H1 (cell line): ENCODE measurements at regions not wholly inside any gene's neighbourhood (a gene's known extent, or its start where the extent isn't known, plus 50 kb on each side); places are given as distances from the start of the nearest gene placed in this dataset.

Source experiments
- CTCF ChIA-PET: fragments of 300-600 bp; sonication (Branson Sonifier 250); formaldehyde crosslinking; loops from one replicate; lab custom pipeline; 2021; ENCODE audit not compliant: partially characterized antibody; lab: Charles Lee
- POLR2A ChIA-PET: fragments of 300-600 bp; sonication (Branson Sonifier 250); formaldehyde crosslinking; loops from one replicate; lab custom pipeline; 2021; ENCODE audit warnings: inconsistent platforms; ENCODE audit not compliant: partially characterized antibody; lab: Charles Lee
- DNase-seq, 2 experiments: peaks; one replicate each; pipeline versions ENCODE4 v3.0.0 to v3.0.0-alpha.2; 2010 to 2022; ENCODE audit warnings: low spot score in 2 of 2, low read depth in 1 of 2, mixed read lengths in 1 of 2
- FAIRE-seq: peaks from 2 replicates; lab custom pipeline; 2011; peaks lifted over from hg19 to GRCh38; lab: Jason Lieb, UNC
- H2AFZ ChIP-seq: 2 replicates; pipeline ENCODE4 v1.8.1; 2012; ENCODE audit warnings: low read length, inconsistent platforms
- H2AK5ac ChIP-seq: 2 replicates; pipeline ENCODE4 v1.6.1; 2013; ENCODE audit warnings: low read depth, low read length
- H2BK120ac ChIP-seq: replicated peaks from 2 replicates; pipeline ENCODE3; 2013; ENCODE audit warnings: low read depth, low read length, inconsistent platforms
- H2BK12ac ChIP-seq: 2 replicates; pipeline ENCODE4 v1.6.1; 2013; ENCODE audit warnings: low read depth, low read length
- H2BK15ac ChIP-seq: 2 replicates; pipeline ENCODE4 v1.6.1; 2013; ENCODE audit warnings: low read length
- H2BK20ac ChIP-seq: 2 replicates; pipeline ENCODE4 v1.6.1; 2013; ENCODE audit warnings: low read length
- H2BK5ac ChIP-seq: 2 replicates; pipeline ENCODE4 v1.6.1; 2013; ENCODE audit warnings: low read depth, low read length
- H3K14ac ChIP-seq: 2 replicates; pipeline ENCODE4 v1.6.1; 2013; ENCODE audit warnings: inconsistent platforms; ENCODE audit not compliant: insufficient read length
- H3K18ac ChIP-seq: 2 replicates; pipeline ENCODE4 v1.6.1; 2013; ENCODE audit warnings: low read length; ENCODE audit errors: extremely low read depth
- H3K23ac ChIP-seq: 2 replicates; pipeline ENCODE4 v1.6.1; 2013; ENCODE audit warnings: inconsistent platforms; ENCODE audit not compliant: insufficient read length
- H3K23me2 ChIP-seq: 2 replicates; pipeline ENCODE4 v1.6.1; 2013; ENCODE audit warnings: low read depth, low read length
- H3K27ac ChIP-seq: 2 replicates; pipeline ENCODE4 v1.6.1; 2011; ENCODE audit warnings: low read depth, low read length, inconsistent platforms
- H3K27me3 ChIP-seq, 4 experiments: replicated peaks in 1 of 4; 1 replicate in 1 of 4; 2 replicates in 3 of 4; pipeline versions ENCODE4 v1.6.1 to v1.8.1; 2011 to 2013; ENCODE audit warnings: low read length in 3 of 4, mild to moderate bottlenecking in 3 of 4, inconsistent platforms in 2 of 4, mixed read lengths in 2 of 4, moderate library complexity in 1 of 4; ENCODE audit not compliant: control insufficient read depth in 3 of 4, insufficient read depth in 3 of 4; ENCODE audit errors: extremely low read depth in 1 of 4
- H3K36me3 ChIP-seq, 4 experiments: 2 replicates each; pipeline versions ENCODE4 v1.6.1 to v1.8.1; 2011 to 2013; ENCODE audit warnings: mild to moderate bottlenecking in 4 of 4, low read length in 3 of 4, moderate library complexity in 2 of 4, control low read depth in 1 of 4, inconsistent platforms in 1 of 4; ENCODE audit not compliant: insufficient read depth in 4 of 4, control insufficient read depth in 2 of 4
- H3K4ac ChIP-seq: replicated peaks from 2 replicates; pipeline ENCODE3; 2013; ENCODE audit warnings: low read length, low read depth, mixed read lengths, inconsistent platforms; ENCODE audit not compliant: insufficient read length
- H3K4me1 ChIP-seq, 4 experiments: replicated peaks in 1 of 4; 1 replicate in 1 of 4; 2 replicates in 3 of 4; pipeline versions ENCODE4 v1.6.1 to v1.8.1; 2011 to 2013; ENCODE audit warnings: low read length in 3 of 4, inconsistent platforms in 2 of 4, mixed read lengths in 1 of 4; ENCODE audit not compliant: insufficient read depth in 4 of 4, control insufficient read depth in 3 of 4
- H3K4me2 ChIP-seq, 2 experiments: 2 replicates each; pipeline versions ENCODE4 v1.6.1 to v1.8.1; 2011 to 2013; ENCODE audit warnings: low read depth in 2 of 2, low read length in 2 of 2, control low read depth in 1 of 2, inconsistent platforms in 1 of 2, mild to moderate bottlenecking in 1 of 2; ENCODE audit not compliant: insufficient read depth in 1 of 2
- H3K4me3 ChIP-seq, 4 experiments: fragments of 200-600, 300-600 bp in 1 of 4; sonication (generic), shearing (Covaris generic), sonication (Bioruptor Twin) in 1 of 4; 2 replicates each; pipeline versions ENCODE4 v1.5.1 to v1.8.1; 2011 to 2016; ENCODE audit warnings: low read length in 4 of 4, low read depth in 3 of 4, control low read depth in 2 of 4, inconsistent platforms in 2 of 4, mild to moderate bottlenecking in 2 of 4, mixed read lengths in 1 of 4, moderate library complexity in 1 of 4; ENCODE audit not compliant: insufficient read depth in 2 of 4; ENCODE audit errors: extremely low read depth in 1 of 4
- H3K56ac ChIP-seq: replicated peaks from 2 replicates; pipeline ENCODE3; 2013; ENCODE audit warnings: low read depth, mild to moderate bottlenecking, mixed read lengths, low read length, inconsistent platforms; ENCODE audit not compliant: insufficient read length
- H3K79me1 ChIP-seq: 2 replicates; pipeline ENCODE4 v1.6.1; 2013; ENCODE audit warnings: low read depth, low read length, control low read depth
- H3K79me2 ChIP-seq, 2 experiments: 2 replicates each; pipeline versions ENCODE4 v1.6.1 to v1.8.1; 2012 to 2013; ENCODE audit warnings: low read length in 2 of 2, mild to moderate bottlenecking in 2 of 2, inconsistent platforms in 1 of 2; ENCODE audit not compliant: insufficient read depth in 2 of 2, control insufficient read depth in 1 of 2
- H3K9ac ChIP-seq, 4 experiments: replicated peaks in 1 of 4; 1 replicate in 1 of 4; 2 replicates in 3 of 4; pipeline versions ENCODE4 v1.6.1 to v1.8.1; 2011 to 2013; ENCODE audit warnings: low read depth in 3 of 4, low read length in 3 of 4, control low read depth in 2 of 4, mild to moderate bottlenecking in 2 of 4, moderate library complexity in 2 of 4, inconsistent platforms in 1 of 4; ENCODE audit errors: extremely low read depth in 1 of 4
- H3K9me3 ChIP-seq, 2 experiments: 2 replicates each; pipeline versions ENCODE4 v1.6.1 to v1.8.1; 2012 to 2013; ENCODE audit warnings: mild to moderate bottlenecking in 2 of 2, moderate library complexity in 2 of 2, control low read depth in 1 of 2, inconsistent platforms in 1 of 2, low read depth in 1 of 2, low read length in 1 of 2, mixed read lengths in 1 of 2; ENCODE audit not compliant: insufficient read depth in 2 of 2
- H4K20me1 ChIP-seq, 2 experiments: replicated peaks in 1 of 2; 2 replicates each; pipeline versions ENCODE3 to v1.8.1; 2011 to 2013; ENCODE audit warnings: inconsistent platforms in 2 of 2, low read length in 2 of 2, mild to moderate bottlenecking in 1 of 2; ENCODE audit not compliant: insufficient read depth in 2 of 2, control insufficient read depth in 1 of 2
- H4K5ac ChIP-seq: 2 replicates; pipeline ENCODE4 v1.6.1; 2013; ENCODE audit warnings: low read length, low read depth, mixed read lengths, inconsistent platforms; ENCODE audit not compliant: insufficient read length
- H4K8ac ChIP-seq: 2 replicates; pipeline ENCODE4 v1.8.0; 2013; ENCODE audit warnings: mild to moderate bottlenecking, moderate library complexity, low read length, inconsistent platforms; ENCODE audit not compliant: insufficient read depth; ENCODE audit errors: extremely low read depth
- H4K91ac ChIP-seq: replicated peaks from 2 replicates; pipeline ENCODE3; 2013; ENCODE audit warnings: low read length, mixed read lengths, inconsistent platforms; ENCODE audit not compliant: insufficient read length
- BACH1 ChIP-seq: IDR thresholded peaks from 2 replicates; pipeline ENCODE4 v1.6.1; 2012; ENCODE audit warnings: low read length, improper control_type of control experiment
- CBX8 ChIP-seq: fragments of 300-800, 300-1000 bp; sonication (generic); IDR thresholded peaks from 2 replicates; pipeline ENCODE4 v1.7.1; 2016; ENCODE audit warnings: low read depth, low read length, borderline replicate concordance
- CREB1 ChIP-seq: IDR thresholded peaks from 2 replicates; pipeline ENCODE4 v1.6.1; 2012; ENCODE audit warnings: inconsistent platforms
- CTBP2 ChIP-seq: IDR thresholded peaks from 2 replicates; pipeline ENCODE4 v1.7.0; 2011; ENCODE audit warnings: borderline replicate concordance, mild to moderate bottlenecking, moderate library complexity, mixed read lengths, low read length; ENCODE audit not compliant: insufficient read depth, insufficient read length
- FOSL1 ChIP-seq: IDR thresholded peaks from 2 replicates; pipeline ENCODE4 v1.6.1; 2011; ENCODE audit warnings: mild to moderate bottlenecking, low read depth, low read length, moderate library complexity; ENCODE audit not compliant: insufficient read depth
- GABPA ChIP-seq: IDR thresholded peaks from 2 replicates; pipeline ENCODE4 v1.6.1; 2011; ENCODE audit warnings: mild to moderate bottlenecking, low read length, moderate library complexity, borderline replicate concordance; ENCODE audit not compliant: insufficient read depth
- HDAC2 ChIP-seq, 2 experiments: fragments of 300-600 bp in 1 of 2; sonication (generic) in 1 of 2; IDR thresholded peaks; 2 replicates each; pipeline ENCODE4 v1.6.1; 2011 to 2012; ENCODE audit warnings: low read depth in 2 of 2, low read length in 2 of 2, mild to moderate bottlenecking in 2 of 2, moderate library complexity in 2 of 2, borderline replicate concordance in 1 of 2, inconsistent platforms in 1 of 2
- JUN ChIP-seq: IDR thresholded peaks from 2 replicates; pipeline ENCODE4 v1.6.1; 2011; ENCODE audit warnings: low read depth, mild to moderate bottlenecking, improper control_type of control experiment, low read length
- PHF8 ChIP-seq: fragments of 200-600 bp; sonication (generic); conservative IDR thresholded peaks from 2 replicates; pipeline ENCODE4 v1.7.1; 2012; ENCODE audit warnings: low read depth, mild to moderate bottlenecking, inconsistent platforms, low read length, moderate library complexity
- RAD21 ChIP-seq, 2 experiments: IDR thresholded peaks in 1 of 2; conservative IDR thresholded peaks in 1 of 2; 2 replicates each; pipeline ENCODE4 v1.6.1; 2011; ENCODE audit warnings: low read depth in 2 of 2, low read length in 2 of 2, improper control_type of control experiment in 1 of 2, inconsistent platforms in 1 of 2, mild to moderate bottlenecking in 1 of 2, moderate library complexity in 1 of 2
- RBBP5 ChIP-seq: IDR thresholded peaks from 2 replicates; pipeline ENCODE4 v1.7.1; 2012; ENCODE audit warnings: low read depth, mild to moderate bottlenecking, inconsistent platforms, low read length, moderate library complexity, borderline replicate concordance
- SAP30 ChIP-seq: fragments of 300-600 bp; sonication (generic); IDR thresholded peaks from 2 replicates; pipeline ENCODE4 v1.7.1; 2012; ENCODE audit warnings: low read length, moderate library complexity, mild to moderate bottlenecking, inconsistent platforms; ENCODE audit not compliant: insufficient read depth, insufficient replicate concordance
- SIRT6 ChIP-seq: IDR thresholded peaks from one replicate; pipeline ENCODE4 v1.7.1; 2012; ENCODE audit warnings: low read length, inconsistent platforms
- SP2 ChIP-seq: IDR thresholded peaks from 2 replicates; pipeline ENCODE4 v1.6.1; 2012; ENCODE audit warnings: mild to moderate bottlenecking, low read length, inconsistent platforms
- TEAD4 ChIP-seq: IDR thresholded peaks from 2 replicates; pipeline ENCODE4 v1.6.1; 2012; ENCODE audit warnings: low read depth, low read length, inconsistent platforms, mixed read lengths
- WGBS, 2 experiments: shearing (Covaris generic) in 1 of 2; methylation state at CpG; one replicate each; pipeline versions ENCODE4 v1.1.6 to v1.1.7; 2013 to 2015; ENCODE audit warnings: low lambda C conversion rate in 2 of 2, mixed read lengths in 2 of 2, inconsistent platforms in 1 of 2, low coverage in 1 of 2, missing lambda C conversion rate in 1 of 2; ENCODE audit not compliant: insufficient replicate concordance in 2 of 2, insufficient coverage in 1 of 2, insufficient read length in 1 of 2; ENCODE audit errors: extremely low coverage in 1 of 2, missing lambda C conversion rate in 1 of 2; 5-methylcytosine and 5-hydroxymethylcytosine counted together

DNA sequence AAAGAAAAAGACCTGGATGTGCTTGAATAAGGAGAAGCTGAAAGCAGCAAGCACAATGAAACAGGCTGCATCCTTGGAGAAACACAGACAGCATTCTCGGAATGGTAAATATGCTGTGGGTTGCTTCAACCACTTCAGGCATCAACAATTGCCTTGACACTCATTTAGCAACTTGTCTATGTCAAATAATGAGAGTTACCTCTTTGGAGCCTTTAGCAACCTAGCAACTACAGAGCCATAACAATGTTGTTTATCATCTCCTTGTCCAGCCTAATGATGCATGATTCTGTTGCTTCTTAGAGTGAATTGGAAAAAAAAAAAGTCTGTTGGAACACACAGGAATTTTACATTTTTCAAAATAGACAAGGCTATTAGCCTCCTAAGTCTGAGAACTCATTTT is 410.6 kb downstream of the PIK3C3 start:
- Histone ChIP-seq H2BK120ac (no peak overlapping the region), H4K91ac (no peak overlapping the region), H3K9me3 (no peaks in the 10 kb centered on the region), H3K56ac (no peak overlapping the region), H3K4me3 (no peak overlapping the region), H2BK20ac (no peak overlapping the region), H3K23ac (no peak overlapping the region), H2BK5ac (no peak overlapping the region), H3K14ac (no peak overlapping the region), H4K5ac (no peak overlapping the region), H4K20me1 (no peaks in the 10 kb centered on the region), H2BK12ac (peak overlapping the region; percentile 33; the same call in 1 of the 2 replicates), H2AK5ac (no peak overlapping the region), H3K18ac (no peak overlapping the region), H3K9ac (no peak overlapping the region), H3K36me3 (no peaks in the 10 kb centered on the region), H4K8ac (no peak overlapping the region), H2AFZ (peak overlapping the region; percentile 54; the same call in 1 of the 2 replicates), H3K23me2 (no peaks in the 10 kb centered on the region), H3K27ac (no peak overlapping the region), H3K27me3 (no peaks in the 10 kb centered on the region), H3K79me2 (no peaks in the 10 kb centered on the region), H3K4me1 (no peaks in the 10 kb centered on the region), H3K4me2 (no peak overlapping the region), H3K79me1 (no peaks in the 10 kb centered on the region), H2BK15ac (no peak overlapping the region), H3K4ac (no peak overlapping the region)
- POLR2A ChIA-PET = no interaction called here
- CTCF ChIA-PET = no interaction called here
- FAIRE-seq = no peak
- no peak for DNase-seq
- 83% methylated on average over 1 of the region's 1 CpG; no CpG with 5 or more reads in 1 of the 2 experiments for WGBS, 2 experiments
- TF ChIP-seq CTBP2 (no peak), RAD21 (IDR thresholded peaks at IDR 0.05 in 1 of 2, conservative IDR thresholded peaks at IDR 0.05 in 1 of 2; ENCODE audit: low read depth in 2 of 2, low read length in 2 of 2) (no peak), SAP30 (no peak), SIRT6 (no peak), GABPA (no peak), SP2 (no peak), HDAC2 (IDR thresholded peaks at IDR 0.05; ENCODE audit: borderline replicate concordance in 1 of 2, low read depth in 2 of 2, low read length in 2 of 2) (no peak), CREB1 (no peak), FOSL1 (no peak), RBBP5 (no peak), PHF8 (no peak), JUN (no peak), TEAD4 (no peak), BACH1 (no peak), CBX8 (no peak)
